Choroid plexus epithelial cell (primary cell): ENCODE measurements at regions not wholly inside any gene's neighbourhood (a gene's known extent, or its start where the extent isn't known, plus 50 kb on each side); places are given as distances from the start of the nearest gene placed in this dataset.

Experiments used
- DNase-seq: peaks from one replicate; pipeline ENCODE4 v3.0.0-alpha.2; 2010; ENCODE audit warnings: low read depth
- H3K4me3 ChIP-seq: 2 replicates; pipeline ENCODE4 v1.5.1; 2011; ENCODE audit warnings: low read depth, mild to moderate bottlenecking, control low read depth, low read length, moderate library complexity
- CTCF ChIP-seq: conservative IDR thresholded peaks from 2 replicates; pipeline ENCODE4 v1.5.1; 2011; ENCODE audit warnings: low read depth, mild to moderate bottlenecking, control low read depth, inconsistent platforms, low read length, moderate library complexity

- no peak overlapping the region for H3K4me3 ChIP-seq
- no peak for TF ChIP-seq CTCF
- no peak for DNase-seq
Measured at GRCh38 chr4:60368986-60369385, 831.1 kb upstream of the ADGRL3 start.

GRCh38 chr4:60378010-60378409, 822.1 kb upstream of the ADGRL3 start:
- TF ChIP-seq CTCF, result no peak
- no peak for DNase-seq
- no peak overlapping the region for H3K4me3 ChIP-seq

- TF ChIP-seq CTCF, result no peak
- DNase-seq, result no peak
- H3K4me3 ChIP-seq, result no peak overlapping the region
Measured at GRCh38 chr4:60384516-60384915, 815.6 kb upstream of the ADGRL3 start.

- no peak for DNase-seq
- TF ChIP-seq CTCF, result no peak
- H3K4me3 ChIP-seq, result no peak overlapping the region
Measured at GRCh38 chr4:60389633-60390032, 810.5 kb upstream of the ADGRL3 start.

GRCh38 chr4:60396341-60397049, 803.6 kb upstream of the ADGRL3 start:
- no peak for DNase-seq
- H3K4me3 ChIP-seq, result no peak overlapping the region
- no peak for TF ChIP-seq CTCF

- TF ChIP-seq CTCF, result no peak
- DNase-seq, result no peak
- H3K4me3 ChIP-seq, result no peak overlapping the region
Measured at GRCh38 chr4:60400593-60400992, 799.5 kb upstream of the ADGRL3 start.

GRCh38 chr4:60404027-60404426, 796.1 kb upstream of the ADGRL3 start:
- no peak overlapping the region for H3K4me3 ChIP-seq
- TF ChIP-seq CTCF, result no peak
- DNase-seq, result no peak
